H1 (cell line): ENCODE measurements at regions not wholly inside any gene's neighbourhood (a gene's known extent, or its start where the extent isn't known, plus 50 kb on each side); places are given as distances from the start of the nearest gene placed in this dataset.

Source experiments
- BRCA1 ChIP-seq: IDR thresholded peaks from 2 replicates; pipeline ENCODE4 v1.6.1; 2012; ENCODE audit warnings: low read depth, low read length, improper control_type of control experiment
- CHD7 ChIP-seq: fragments of 300-600 bp; sonication (generic); IDR thresholded peaks from 2 replicates; pipeline ENCODE4 v1.7.1; 2012; ENCODE audit warnings: low read length, moderate library complexity, mild to moderate bottlenecking, inconsistent platforms; ENCODE audit not compliant: insufficient replicate concordance
- JUND ChIP-seq: IDR thresholded peaks from 2 replicates; pipeline ENCODE4 v1.6.1; 2011; ENCODE audit warnings: mild to moderate bottlenecking, improper control_type of control experiment, low read length
- KDM4A ChIP-seq: IDR thresholded peaks from one replicate; pipeline ENCODE4 v1.7.1; 2012; ENCODE audit warnings: low read depth, mild to moderate bottlenecking, moderate library complexity, low read length, inconsistent platforms; ENCODE audit not compliant: severe bottlenecking
- NANOG ChIP-seq: IDR thresholded peaks from 2 replicates; pipeline ENCODE4 v1.6.1; 2011; ENCODE audit warnings: low read length, low read depth, mild to moderate bottlenecking, inconsistent platforms; ENCODE audit not compliant: insufficient read depth, poor library complexity, severe bottlenecking
- POLR2AphosphoS5 ChIP-seq: IDR thresholded peaks from 2 replicates; pipeline ENCODE4 v1.6.1; 2011; ENCODE audit warnings: low read depth, low read length
- RXRA ChIP-seq: IDR thresholded peaks from 2 replicates; pipeline ENCODE4 v1.6.1; 2011; ENCODE audit warnings: low read depth, mild to moderate bottlenecking, low read length, moderate library complexity; ENCODE audit not compliant: insufficient read depth
- SIRT6 ChIP-seq: IDR thresholded peaks from one replicate; pipeline ENCODE4 v1.7.1; 2012; ENCODE audit warnings: low read length, inconsistent platforms
- TBP ChIP-seq: IDR thresholded peaks from 2 replicates; pipeline ENCODE4 v1.6.1; 2011; ENCODE audit warnings: low read depth, low read length, improper control_type of control experiment
- ZNF274 ChIP-seq: IDR thresholded peaks from 2 replicates; pipeline ENCODE4 v1.7.0; 2012; ENCODE audit warnings: low read length, borderline replicate concordance; ENCODE audit errors: extremely low read depth

GRCh38 chr13:83297586-83298290, 584.5 kb downstream of the SLITRK1 start (continued):
- no peak for TF ChIP-seq CHD7
- no peak for TF ChIP-seq NANOG
- TF ChIP-seq KDM4A, result no peak
- no peak for TF ChIP-seq RXRA
- no peak for TF ChIP-seq JUND
- TF ChIP-seq TBP, result no peak
- no peak for TF ChIP-seq SIRT6
- TF ChIP-seq POLR2AphosphoS5, result no peak
- no peak for TF ChIP-seq BRCA1
- no peak for TF ChIP-seq ZNF274
